GM19395 (cell line): ENCODE measurements at regions not wholly inside any gene's neighbourhood (a gene's known extent, or its start where the extent isn't known, plus 50 kb on each side); places are given as distances from the start of the nearest gene placed in this dataset.

ENCODE experiments used
- ATAC-seq: cut with Tn5 transposase; IDR thresholded peaks from one replicate; pipeline ENCODE4 v1.9.1; 2021; ENCODE audit warnings: mild to moderate bottlenecking, moderate library complexity; ENCODE audit not compliant: unreplicated experiment

DNA sequence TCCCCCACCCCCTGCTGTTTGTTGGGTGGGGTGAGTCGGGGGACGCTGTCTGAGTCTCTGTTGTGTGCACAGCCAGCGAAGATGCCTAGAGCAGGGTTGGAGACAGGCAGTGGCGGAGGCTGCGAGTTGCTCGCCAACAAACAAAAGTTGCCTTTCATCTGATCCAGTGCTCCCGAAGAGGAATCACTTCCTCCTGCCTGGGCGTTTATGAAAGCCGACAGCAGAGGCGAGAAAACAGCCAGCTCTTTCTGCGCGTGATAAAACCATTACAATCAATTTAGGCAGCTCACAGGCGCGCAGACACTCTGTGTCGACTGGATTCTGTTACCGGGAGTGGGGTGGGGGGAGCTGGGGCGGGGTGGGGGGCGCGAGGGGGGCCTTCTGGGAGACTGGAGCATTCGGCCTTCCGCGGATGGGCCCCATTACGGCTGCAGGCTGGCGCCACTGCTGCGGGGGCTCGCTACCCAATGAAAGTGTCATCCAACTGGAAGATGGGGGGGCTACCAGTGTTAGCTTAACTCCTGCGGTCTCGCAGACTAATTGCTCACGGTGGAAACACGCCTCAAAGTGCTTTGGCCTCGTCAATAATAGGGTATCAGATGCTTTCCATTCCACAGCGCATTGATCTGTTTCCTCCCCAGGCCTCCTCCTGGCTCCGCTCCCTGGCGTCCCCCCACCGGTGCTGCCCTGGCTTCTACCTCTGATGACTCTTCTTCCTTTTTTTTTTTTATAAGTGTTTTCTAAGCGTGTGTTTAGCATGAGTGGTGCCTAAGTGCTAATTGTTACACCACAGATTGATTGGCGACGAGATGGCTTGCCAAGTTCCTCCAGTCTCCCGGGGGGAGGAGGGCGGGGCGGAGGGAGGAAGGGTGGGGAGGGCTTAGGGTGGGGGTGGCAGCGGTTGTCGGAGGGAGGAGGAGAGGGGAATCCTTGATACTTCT is 678.4 kb downstream of the MED13L start:
- ATAC-seq: no peak

GRCh38 chr12:115597157-115597712 is 680.3 kb downstream of the MED13L start:
- no peak for ATAC-seq

DNA sequence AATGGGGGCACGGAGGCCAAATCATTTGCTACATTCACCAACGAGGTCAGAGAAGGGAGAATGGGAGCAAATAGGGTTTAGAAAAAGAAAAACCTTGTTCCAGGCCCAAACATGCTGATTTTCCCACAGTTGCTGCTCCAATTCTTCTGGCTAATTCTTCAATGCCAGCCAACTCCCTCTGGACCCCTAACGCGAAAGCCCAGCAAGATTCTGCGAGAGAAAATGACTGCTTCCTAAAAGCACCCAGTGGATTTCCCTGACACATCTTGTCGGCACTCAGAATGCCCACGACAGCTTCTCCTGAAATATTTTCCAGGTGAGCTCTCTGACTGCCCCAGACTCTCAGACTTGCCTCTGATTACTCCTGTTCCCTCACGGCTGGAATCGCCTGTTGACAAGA is 689.4 kb downstream of the MED13L start:
- no peak for ATAC-seq

- ATAC-seq: no peak
Measured at GRCh38 chr12:115584156-115584555, 693.3 kb downstream of the MED13L start.

DNA sequence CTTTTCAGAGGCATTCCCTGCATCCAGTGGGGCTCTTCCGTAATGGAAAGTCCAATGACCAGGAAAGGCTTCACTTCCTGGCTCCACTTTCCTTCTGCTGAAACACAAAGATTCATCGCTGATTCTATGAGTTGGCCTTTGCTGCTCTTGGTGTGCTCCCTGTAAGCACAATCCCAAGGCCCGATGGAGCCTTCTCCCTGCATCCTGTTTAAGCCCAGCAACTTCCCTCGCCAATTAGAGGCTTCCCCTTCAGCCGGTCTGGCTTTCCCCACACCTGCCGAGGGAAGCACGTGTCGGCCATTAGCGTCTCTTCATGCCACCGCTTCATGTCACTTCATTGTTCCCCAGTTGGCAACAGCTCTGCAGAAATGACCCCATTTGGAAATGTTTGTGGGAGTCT is 693.9 kb downstream of the MED13L start:
- no peak for ATAC-seq

DNA sequence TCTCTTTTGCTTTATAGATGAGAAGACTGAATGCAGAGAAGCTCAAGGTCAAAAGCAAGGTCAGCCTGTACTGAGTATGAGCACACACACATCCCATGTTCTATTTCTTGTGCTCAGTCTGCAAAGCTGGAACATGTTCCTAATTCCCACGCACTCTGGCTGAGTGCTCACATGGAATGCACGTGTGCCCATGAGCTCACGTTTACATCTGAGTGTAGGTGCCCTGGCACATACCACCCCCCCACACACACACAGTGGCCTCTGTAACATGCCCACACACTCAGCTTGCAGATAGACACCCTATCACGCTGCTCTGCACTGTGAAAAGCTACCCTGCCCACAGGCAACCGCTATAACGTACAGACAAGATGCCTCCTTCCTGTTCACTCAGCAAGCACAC is 700.1 kb downstream of the MED13L start:
- ATAC-seq: no peak

GRCh38 chr12:115574826-115575225 is 702.7 kb downstream of the MED13L start:
- no peak for ATAC-seq

DNA sequence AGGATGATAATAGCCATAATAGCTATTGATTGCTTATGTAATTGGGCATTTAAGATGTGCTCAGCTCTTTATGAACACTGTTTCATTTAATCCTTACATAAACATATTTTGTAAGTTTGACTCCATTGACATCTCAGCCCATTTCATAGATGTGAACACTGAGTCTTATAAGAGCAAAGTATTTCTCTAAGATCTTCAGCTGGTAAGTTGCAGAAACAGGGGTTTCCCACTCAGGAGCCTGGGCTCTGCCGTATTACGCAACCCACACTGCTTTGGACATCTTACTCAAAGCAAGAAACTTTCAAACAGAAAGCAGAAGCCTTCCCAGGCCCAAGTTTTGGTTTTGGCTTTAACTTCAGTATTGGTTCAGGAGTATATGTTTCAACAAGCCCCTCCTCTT is 705.1 kb downstream of the MED13L start:
- peak; percentile 96 for ATAC-seq

GRCh38 chr12:115571446-115571845 is 706.0 kb downstream of the MED13L start:
- ATAC-seq: no peak

- ATAC-seq: no peak
Measured at GRCh38 chr12:115571027-115571426, 706.5 kb downstream of the MED13L start.

DNA sequence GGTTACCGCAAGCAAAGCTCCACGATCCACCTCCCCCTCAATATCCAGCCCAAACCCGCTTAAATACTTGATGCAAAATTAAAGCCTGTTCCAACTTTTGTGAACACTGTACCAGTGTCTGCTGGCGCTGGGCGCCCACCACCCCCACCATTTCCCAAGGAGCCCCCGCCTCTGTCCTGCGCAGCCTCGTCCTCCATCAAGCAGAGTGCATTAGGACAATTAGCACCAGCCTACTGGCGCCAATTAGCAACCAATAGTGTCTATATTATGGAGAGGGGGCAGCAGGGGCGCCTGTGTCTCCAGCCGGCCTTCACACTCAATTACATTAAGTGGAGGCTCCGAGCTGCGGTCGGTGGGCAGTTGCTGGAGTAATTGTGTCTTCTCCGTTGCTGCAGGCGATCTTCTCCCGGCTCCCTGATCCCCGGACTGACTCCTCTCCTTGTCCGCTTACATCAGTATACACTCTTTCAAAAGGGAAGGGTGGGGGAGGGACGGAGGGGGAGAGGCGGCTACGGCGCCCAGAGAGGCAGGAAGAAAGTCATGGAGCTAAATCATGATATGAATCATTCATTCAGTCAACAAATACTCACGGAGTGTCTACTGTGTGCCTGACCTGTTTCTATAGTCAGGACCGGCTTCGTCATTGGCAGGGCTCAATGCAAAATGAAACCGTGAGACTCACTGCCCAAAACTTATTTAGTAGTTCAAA is 707.3 kb downstream of the MED13L start:
- no peak for ATAC-seq

DNA sequence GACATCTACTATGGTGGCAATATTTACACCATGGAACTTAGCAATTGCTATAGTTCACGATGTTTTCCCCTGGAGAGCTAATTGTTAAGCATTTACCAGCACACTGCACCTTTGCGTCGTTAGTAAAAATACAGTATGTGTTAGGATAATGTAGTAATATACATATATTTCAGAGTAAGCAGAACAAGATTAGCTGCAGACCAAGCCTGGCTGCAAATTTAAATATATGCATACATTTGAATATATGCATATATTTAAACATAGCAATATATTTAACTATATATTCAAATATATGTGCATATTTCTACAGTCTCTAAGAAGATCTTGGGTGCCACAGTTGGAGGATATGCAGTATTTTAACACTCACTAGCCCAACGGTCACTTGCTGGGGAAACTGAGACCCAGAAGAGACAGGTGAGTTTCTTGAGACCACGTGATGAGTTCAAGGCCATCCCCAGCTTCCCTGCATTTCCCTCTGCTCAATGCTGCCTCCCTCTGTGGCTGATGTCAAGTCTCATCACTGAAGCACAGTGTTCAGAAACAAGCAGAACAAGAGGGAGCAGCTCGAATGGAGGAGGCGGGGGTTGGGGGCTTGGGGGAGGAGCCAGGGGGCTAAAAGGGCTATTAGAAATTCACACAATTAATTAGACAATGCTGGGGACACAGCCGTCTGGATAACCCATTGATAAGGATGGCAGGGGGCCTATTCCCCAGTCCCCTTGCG is 708.0 kb downstream of the MED13L start:
- ATAC-seq: no peak

- no peak for ATAC-seq
Measured at GRCh38 chr12:115558281-115558680, 719.2 kb downstream of the MED13L start.

GRCh38 chr12:115553622-115554021 is 723.9 kb downstream of the MED13L start:
- ATAC-seq: no peak

DNA sequence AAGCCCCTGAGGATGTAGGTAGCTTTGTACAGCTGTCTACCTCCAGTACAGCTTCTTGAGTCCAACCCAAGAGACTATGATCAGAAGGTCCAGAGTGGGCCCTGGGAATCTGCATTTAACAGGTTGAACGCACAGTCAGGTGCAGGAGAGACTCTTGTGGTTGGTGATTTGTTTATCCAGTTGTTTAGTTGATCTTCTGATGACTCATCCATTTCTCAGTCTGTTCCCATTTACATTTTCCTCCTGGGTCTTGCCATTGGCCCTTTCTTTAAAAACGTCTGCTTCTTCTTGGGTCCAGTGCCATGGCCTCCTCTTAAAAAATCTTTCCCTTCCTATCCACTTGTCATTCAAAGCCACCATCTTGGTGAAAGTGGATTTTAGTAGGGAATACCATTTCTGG is 734.2 kb downstream of the MED13L start:
- ATAC-seq: no peak

DNA sequence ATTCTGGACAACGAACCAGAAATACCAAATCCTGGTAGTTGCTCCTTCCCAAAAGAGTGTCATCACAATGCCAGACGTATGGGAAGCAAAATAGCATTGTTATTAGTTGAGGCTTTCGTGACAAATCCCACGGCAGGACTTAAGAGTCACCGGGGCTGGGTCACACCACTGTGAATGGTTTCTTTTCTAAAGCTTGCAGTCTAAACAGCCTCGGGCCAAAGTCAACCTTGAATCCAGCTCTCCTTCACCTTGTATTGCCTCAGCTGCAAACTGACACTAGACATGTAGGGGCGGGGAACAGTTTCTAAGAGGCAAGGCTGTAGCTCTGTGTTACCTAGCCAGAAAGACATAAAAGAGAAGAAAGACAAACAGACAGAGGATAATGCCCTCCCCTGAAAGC is 734.8 kb downstream of the MED13L start:
- no peak for ATAC-seq

- no peak for ATAC-seq
Measured at GRCh38 chr12:115541891-115542421, 735.5 kb downstream of the MED13L start.

DNA sequence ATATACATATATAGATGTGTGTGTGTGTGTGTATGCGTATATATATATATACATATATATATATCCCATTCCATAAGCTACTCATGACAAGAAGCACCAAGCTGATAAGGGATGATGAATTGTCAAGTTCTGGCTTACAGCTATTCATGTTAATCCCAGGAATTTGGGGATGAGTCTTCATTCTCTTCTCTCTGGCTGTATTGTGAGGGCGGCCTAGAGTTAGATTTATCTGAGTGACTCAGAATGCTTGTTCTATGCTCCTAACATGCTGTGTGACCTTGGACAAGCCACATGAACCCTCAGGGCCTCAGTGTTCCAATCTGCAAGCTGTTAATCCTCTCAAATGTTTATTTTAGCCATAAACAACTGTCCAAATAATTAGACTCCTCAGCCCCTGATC is 749.0 kb downstream of the MED13L start:
- ATAC-seq: no peak

- no peak for ATAC-seq
Measured at GRCh38 chr12:115521771-115522409, 755.6 kb downstream of the MED13L start.

- no peak for ATAC-seq
Measured at GRCh38 chr12:115519887-115520286, 757.6 kb downstream of the MED13L start.
